ENCODE measurements at regions not wholly inside any gene's neighbourhood (a gene's known extent, or its start where the extent isn't known, plus 50 kb on each side); places are given as distances from the start of the nearest gene placed in this dataset.

- TF ChIP-seq CTCF (IDR thresholded peaks at IDR 0.05; ENCODE audit: low read depth, low read length, poor library complexity, severe bottlenecking), result no peak
- no peak for TF ChIP-seq EZH2phosphoT487 (IDR thresholded peaks at IDR 0.05; ENCODE audit: borderline replicate concordance, low read length)
These were observed 56.1 kb upstream of the ZNF800 start for GRCh38 chr7:127448566-127448965.
